ENCODE measurements at regions not wholly inside any gene's neighbourhood (a gene's known extent, or its start where the extent isn't known, plus 50 kb on each side); places are given as distances from the start of the nearest gene placed in this dataset.

- TF ChIP-seq FOSL1 (IDR thresholded peaks at IDR 0.05; ENCODE audit: low read depth), result no peak
- no peak for TF ChIP-seq EZH2 (IDR thresholded peaks at IDR 0.05)
- no peak for TF ChIP-seq SRF (IDR thresholded peaks at IDR 0.05; ENCODE audit: low read depth)
- TF ChIP-seq YY1 (IDR thresholded peaks at IDR 0.05; ENCODE audit: extremely low read depth, insufficient replicate concordance, low read depth, low read length), result no peak
- TF ChIP-seq SIN3A (IDR thresholded peaks at IDR 0.05; ENCODE audit: low read depth), result no peak
- no peaks in the 10 kb centered on the region for H4K20me1 ChIP-seq (ENCODE audit: insufficient read depth)
- H3K4me1 ChIP-seq (ENCODE audit: control insufficient read depth in 1 of 2, insufficient read depth in 2 of 2, low read length in 2 of 2), result no peaks in the 10 kb centered on the region
- H3K79me2 ChIP-seq (ENCODE audit: insufficient read depth, low read length), result no peaks in the 10 kb centered on the region
- intact Hi-C loops (cut with micrococcal nuclease), result no loop called here
- no peak overlapping the region for H2AFZ ChIP-seq (ENCODE audit: low read depth, low read length, poor library complexity, severe bottlenecking)
- H3K36me3 ChIP-seq (ENCODE audit: control insufficient read depth in 1 of 2, insufficient read depth in 2 of 2, low read length in 2 of 2), result no peaks in the 10 kb centered on the region
- H3K9me2 ChIP-seq (ENCODE audit: insufficient read depth), result no peaks in the 10 kb centered on the region
- H3K9ac ChIP-seq (ENCODE audit: low read length), result no peak overlapping the region
- no peak overlapping the region for H3K4me2 ChIP-seq (ENCODE audit: low read length)
- POLR2A ChIA-PET, result no interaction called here
- RAD21 ChIA-PET (ENCODE audit: low non-redundant PET in 1 of 2, low total read pairs in 2 of 2, uncharacterized antibody in 2 of 2, unreplicated experiment in 2 of 2), result no interaction called here
- H3K9me3 ChIP-seq (ENCODE audit: control insufficient read depth in 1 of 2, insufficient read depth in 1 of 2, low read depth in 1 of 2, low read length in 2 of 2), result peaks cover 19 to 56% of the 10 kb centered on the region in 2 experiments; a peak in 2 of 4 replicates
- no TSS peak for BruUV-seq (replicated peaks)
- ATAC-seq (no peak), DNase-seq (ENCODE audit: low read depth, low spot score) (no peak)
- H3K4me3 ChIP-seq (replicated peaks in 1 of 2; ENCODE audit: low read depth in 1 of 2, low read length in 2 of 2), result no peak overlapping the region
- H3K27me3 ChIP-seq (ENCODE audit: insufficient read depth, low read length), result no peaks in the 10 kb centered on the region
- H3K27ac ChIP-seq (ENCODE audit: low read depth, low read length), result no peak overlapping the region
- CTCF ChIA-PET, result no interaction called here
Measured at GRCh38 chr14:26132061-26132645, 465.7 kb downstream of the NOVA1 start.

- DNase-seq (ENCODE audit: low read depth, low spot score) (no peak), ATAC-seq (no peak)
- Histone ChIP-seq H3K9me3 (ENCODE audit: control insufficient read depth in 1 of 2, insufficient read depth in 1 of 2, low read depth in 1 of 2, low read length in 2 of 2) (peaks cover 19 to 47% of the 10 kb centered on the region in 2 experiments; a peak in 2 of 4 replicates), H3K9me2 (ENCODE audit: insufficient read depth) (no peaks in the 10 kb centered on the region), H2AFZ (ENCODE audit: low read depth, low read length, poor library complexity, severe bottlenecking) (no peak overlapping the region), H3K79me2 (ENCODE audit: insufficient read depth, low read length) (no peaks in the 10 kb centered on the region), H3K27ac (ENCODE audit: low read depth, low read length) (no peak overlapping the region), H3K27me3 (ENCODE audit: insufficient read depth, low read length) (no peaks in the 10 kb centered on the region), H3K36me3 (ENCODE audit: control insufficient read depth in 1 of 2, insufficient read depth in 2 of 2, low read length in 2 of 2) (no peaks in the 10 kb centered on the region), H3K4me1 (ENCODE audit: control insufficient read depth in 1 of 2, insufficient read depth in 2 of 2, low read length in 2 of 2) (no peaks in the 10 kb centered on the region), H3K9ac (ENCODE audit: low read length) (no peak overlapping the region), H3K4me2 (ENCODE audit: low read length) (no peak overlapping the region), H3K4me3 (replicated peaks in 1 of 2; ENCODE audit: low read depth in 1 of 2, low read length in 2 of 2) (no peak overlapping the region), H4K20me1 (ENCODE audit: insufficient read depth) (no peaks in the 10 kb centered on the region)
- no TSS peak for BruUV-seq (replicated peaks)
- ChIA-PET RAD21 (ENCODE audit: low non-redundant PET in 1 of 2, low total read pairs in 2 of 2, uncharacterized antibody in 2 of 2, unreplicated experiment in 2 of 2) (no interaction called here), POLR2A (no interaction called here), CTCF (no interaction called here)
- intact Hi-C loops (cut with micrococcal nuclease), result no loop called here
- no peak for TF ChIP-seq ATF3 (IDR thresholded peaks at IDR 0.05)
- TF ChIP-seq REST (IDR thresholded peaks at IDR 0.05; ENCODE audit: low read depth), result no peak
- no peak for TF ChIP-seq CEBPB (IDR thresholded peaks at IDR 0.05; ENCODE audit: low read depth)
- TF ChIP-seq TCF7L2 (IDR thresholded peaks at IDR 0.05; ENCODE audit: borderline replicate concordance, extremely low read depth, insufficient read depth, insufficient read length), result no peak
- no peak for TF ChIP-seq ZNF274 (IDR thresholded peaks at IDR 0.05; ENCODE audit: low read depth, low read length)
- no peak for TF ChIP-seq FOSL1 (IDR thresholded peaks at IDR 0.05; ENCODE audit: low read depth)
- no peak for TF ChIP-seq ZBTB33 (IDR thresholded peaks at IDR 0.05; ENCODE audit: extremely low read depth, insufficient replicate concordance, low read length)
- TF ChIP-seq ELF1 (IDR thresholded peaks at IDR 0.05; ENCODE audit: borderline replicate concordance, low read depth), result no peak
- TF ChIP-seq POLR2AphosphoS5 (IDR thresholded peaks at IDR 0.05; ENCODE audit: low read depth, low read length), result no peak
- TF ChIP-seq JUND (IDR thresholded peaks at IDR 0.05), result no peak
- TF ChIP-seq RAD21 (IDR thresholded peaks at IDR 0.05; ENCODE audit: low read depth), result no peak
- TF ChIP-seq ZFX (IDR thresholded peaks at IDR 0.05), result no peak
Measured at GRCh38 chr14:26130690-26131089, 467.1 kb downstream of the NOVA1 start.

Data from HCT116 (cell line).